ENCODE measurements at regions not wholly inside any gene's neighbourhood (a gene's known extent, or its start where the extent isn't known, plus 50 kb on each side); places are given as distances from the start of the nearest gene placed in this dataset.

DNA sequence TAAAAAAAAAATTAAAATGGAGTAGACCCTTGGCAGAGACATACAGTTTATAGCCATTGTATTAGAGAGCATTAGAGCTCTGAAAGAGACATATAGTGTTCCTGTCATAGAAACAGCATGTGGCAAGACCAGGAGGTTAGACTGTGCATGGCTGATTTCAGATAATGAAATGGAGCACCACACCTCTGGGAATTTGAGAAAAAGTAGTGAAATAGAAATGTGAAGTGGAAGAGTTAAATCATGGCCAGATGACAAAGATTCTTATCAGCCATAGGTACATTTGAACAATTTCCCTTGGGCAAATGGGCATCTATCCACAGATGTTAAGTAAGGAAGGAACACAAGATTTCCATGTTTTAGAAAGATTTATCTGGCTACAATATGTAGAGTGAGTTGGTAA lies 1083.1 kb downstream of the PLA2G4A start:
- TF ChIP-seq, protein P1, sequence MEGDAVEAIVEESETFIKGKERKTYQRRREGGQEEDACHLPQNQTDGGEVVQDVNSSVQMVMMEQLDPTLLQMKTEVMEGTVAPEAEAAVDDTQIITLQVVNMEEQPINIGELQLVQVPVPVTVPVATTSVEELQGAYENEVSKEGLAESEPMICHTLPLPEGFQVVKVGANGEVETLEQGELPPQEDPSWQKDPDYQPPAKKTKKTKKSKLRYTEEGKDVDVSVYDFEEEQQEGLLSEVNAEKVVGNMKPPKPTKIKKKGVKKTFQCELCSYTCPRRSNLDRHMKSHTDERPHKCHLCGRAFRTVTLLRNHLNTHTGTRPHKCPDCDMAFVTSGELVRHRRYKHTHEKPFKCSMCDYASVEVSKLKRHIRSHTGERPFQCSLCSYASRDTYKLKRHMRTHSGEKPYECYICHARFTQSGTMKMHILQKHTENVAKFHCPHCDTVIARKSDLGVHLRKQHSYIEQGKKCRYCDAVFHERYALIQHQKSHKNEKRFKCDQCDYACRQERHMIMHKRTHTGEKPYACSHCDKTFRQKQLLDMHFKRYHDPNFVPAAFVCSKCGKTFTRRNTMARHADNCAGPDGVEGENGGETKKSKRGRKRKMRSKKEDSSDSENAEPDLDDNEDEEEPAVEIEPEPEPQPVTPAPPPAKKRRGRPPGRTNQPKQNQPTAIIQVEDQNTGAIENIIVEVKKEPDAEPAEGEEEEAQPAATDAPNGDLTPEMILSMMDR (IDR thresholded peaks at IDR 0.05; ENCODE audit: low read depth, low read length, missing control alignments), result no peak
- DNase-seq (ENCODE audit: low read depth), result no peak
- in situ Hi-C loops (cut with HindIII; ENCODE audit: low sequenced_read_pairs), result no loop called here
- no peak overlapping the region for H3K4me3 ChIP-seq (ENCODE audit: low read depth, low read length)

DNA sequence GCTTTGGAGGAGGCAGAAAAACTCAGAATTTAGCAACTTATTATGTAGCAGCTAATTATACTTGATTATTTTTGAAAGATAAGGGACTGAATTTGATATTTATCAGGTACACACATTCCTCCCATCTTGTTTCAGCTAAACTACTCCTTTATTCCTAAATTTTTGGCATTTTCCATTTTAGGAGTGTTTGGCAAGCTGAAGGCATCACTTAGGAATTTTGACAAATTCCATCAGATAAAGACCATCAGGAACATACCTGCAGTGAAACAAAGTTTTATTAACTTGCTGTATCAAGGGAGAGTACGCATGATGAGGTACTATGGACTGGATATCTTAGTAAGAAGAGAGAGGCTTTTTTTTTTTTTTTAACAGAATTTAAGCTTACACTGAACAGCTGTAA lies 1092.2 kb downstream of the PLA2G4A start:
- in situ Hi-C loops (cut with HindIII; ENCODE audit: low sequenced_read_pairs), result no loop called here
- TF ChIP-seq, protein P1 (IDR thresholded peaks at IDR 0.05; ENCODE audit: low read depth, low read length, missing control alignments), result no peak

DNA sequence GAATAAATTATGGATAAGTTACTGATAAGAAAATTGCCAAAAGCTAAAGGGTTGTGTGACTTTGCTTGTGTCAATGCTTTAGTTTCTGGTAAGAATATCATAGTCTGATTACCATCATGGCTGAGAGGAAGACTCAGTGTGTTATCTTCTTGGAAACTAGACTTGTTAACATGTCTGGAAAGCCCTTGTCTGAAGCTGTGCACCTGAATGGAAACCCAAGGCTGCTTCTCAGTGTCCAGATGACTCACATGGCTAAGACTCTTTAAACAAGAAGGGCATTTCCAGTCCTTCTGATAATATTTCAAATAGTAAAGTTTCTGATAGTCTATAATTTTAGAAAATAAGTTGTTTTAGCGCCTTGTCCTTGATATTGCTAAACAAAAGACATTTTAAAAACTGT lies 1092.7 kb downstream of the PLA2G4A start:
- DNase-seq (ENCODE audit: low read depth), result no peak
- TF ChIP-seq, protein P1 (IDR thresholded peaks at IDR 0.05; ENCODE audit: low read depth, low read length, missing control alignments), result no peak
- in situ Hi-C loops (cut with HindIII; ENCODE audit: low sequenced_read_pairs), result no loop called here
- H3K4me3 ChIP-seq (ENCODE audit: low read depth, low read length), result no peak overlapping the region

More for the DNA sequence above, 1092.2 kb downstream of the PLA2G4A start:
- DNase-seq (ENCODE audit: low read depth), result no peak
- H3K4me3 ChIP-seq (ENCODE audit: low read depth, low read length), result no peak overlapping the region

DNA sequence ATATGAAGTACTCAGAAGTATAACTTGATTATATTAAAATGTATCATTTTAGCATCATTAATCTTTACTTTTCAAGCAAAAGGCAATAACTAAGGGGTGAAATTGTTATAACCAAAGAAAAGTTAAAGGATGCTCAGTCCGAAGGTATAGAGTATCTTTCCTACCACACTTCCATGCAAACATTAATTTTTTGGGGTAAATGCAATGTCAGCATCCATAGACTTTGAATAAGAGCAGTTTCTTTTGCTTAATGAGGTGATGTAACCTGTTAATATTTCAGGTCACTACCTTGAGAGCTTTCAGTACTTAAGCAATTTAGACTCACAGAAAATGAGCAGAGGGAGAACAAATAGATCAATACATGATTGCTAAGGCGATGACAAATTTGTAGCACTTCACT lies 1093.5 kb downstream of the PLA2G4A start:
- no peak overlapping the region for H3K4me3 ChIP-seq (ENCODE audit: low read depth, low read length)
- in situ Hi-C loops (cut with HindIII; ENCODE audit: low sequenced_read_pairs), result no loop called here
- DNase-seq (ENCODE audit: low read depth), result no peak
- TF ChIP-seq, protein P1 (IDR thresholded peaks at IDR 0.05; ENCODE audit: low read depth, low read length, missing control alignments), result no peak

DNA sequence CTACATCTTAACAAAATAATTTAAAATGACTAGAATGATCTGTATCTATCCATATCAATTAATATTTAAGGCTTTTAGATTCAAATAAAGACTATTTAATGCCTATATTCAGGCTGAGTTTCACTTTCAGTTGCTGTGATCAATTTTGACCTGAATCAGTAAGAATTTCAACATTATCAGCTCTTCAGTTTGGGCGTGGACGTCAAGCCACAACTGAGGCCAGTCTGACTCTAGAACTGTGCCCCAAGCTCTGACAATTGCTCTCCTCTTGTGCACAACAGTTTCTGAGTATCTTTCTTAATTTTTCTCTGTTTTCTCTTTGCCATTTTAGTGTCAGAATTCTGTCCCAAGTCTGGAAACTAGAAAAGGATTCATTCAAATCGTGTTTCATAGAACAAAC lies 1095.5 kb downstream of the PLA2G4A start:
- H3K4me3 ChIP-seq (ENCODE audit: low read depth, low read length), result no peak overlapping the region
- TF ChIP-seq, protein P1 (IDR thresholded peaks at IDR 0.05; ENCODE audit: low read depth, low read length, missing control alignments), result no peak
- DNase-seq (ENCODE audit: low read depth), result no peak
- in situ Hi-C loops (cut with HindIII; ENCODE audit: low sequenced_read_pairs), result no loop called here

DNA sequence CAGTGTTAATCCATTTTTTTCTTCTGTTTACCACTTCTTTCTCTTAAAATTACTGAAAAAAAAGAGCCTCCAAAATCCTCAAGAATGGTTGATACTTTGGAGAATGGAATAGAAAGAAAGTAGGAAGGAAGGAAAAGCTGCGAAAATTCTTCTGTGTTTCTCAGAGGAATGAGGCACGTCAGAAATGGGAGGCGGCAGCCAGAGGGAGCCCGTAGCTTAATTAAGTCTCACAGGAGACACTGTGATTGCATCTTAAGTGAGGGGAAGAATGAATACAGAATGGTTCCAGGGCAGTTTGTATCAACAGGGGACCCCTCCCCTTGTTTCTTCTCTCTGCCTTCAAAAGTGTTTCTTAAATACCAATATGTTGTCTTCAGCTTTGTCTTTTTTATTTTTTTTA lies 1099.5 kb downstream of the PLA2G4A start:
- no peak overlapping the region for H3K4me3 ChIP-seq (ENCODE audit: low read depth, low read length)
- in situ Hi-C loops (cut with HindIII; ENCODE audit: low sequenced_read_pairs), result no loop called here
- DNase-seq (ENCODE audit: low read depth), result peak; percentile 36
- TF ChIP-seq, protein P1 (IDR thresholded peaks at IDR 0.05; ENCODE audit: low read depth, low read length, missing control alignments), result peak; percentile 69

DNA sequence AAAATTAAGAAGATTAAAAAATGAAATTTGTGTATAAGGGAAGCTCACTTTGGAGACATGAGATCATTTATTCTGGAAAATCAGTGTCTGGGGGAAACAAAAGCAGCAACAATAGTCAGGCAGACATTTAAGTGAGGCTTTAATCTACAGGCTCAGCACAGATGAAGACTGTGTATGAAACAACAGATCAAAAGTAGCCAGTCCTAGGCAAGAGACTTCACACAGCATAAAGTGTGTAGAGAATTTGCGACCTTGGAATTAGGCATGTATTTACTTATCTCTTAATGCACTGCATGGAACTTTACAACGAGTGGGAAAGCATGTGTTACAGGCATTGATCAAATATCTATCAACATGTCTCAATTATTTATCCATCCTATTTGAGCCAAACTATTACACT lies 1099.9 kb downstream of the PLA2G4A start:
- in situ Hi-C loops (cut with HindIII; ENCODE audit: low sequenced_read_pairs), result no loop called here
- H3K4me3 ChIP-seq (ENCODE audit: low read depth, low read length), result no peak overlapping the region
- TF ChIP-seq, protein P1 (IDR thresholded peaks at IDR 0.05; ENCODE audit: low read depth, low read length, missing control alignments), result no peak
- no peak for DNase-seq (ENCODE audit: low read depth)
